ENCODE measurements at regions not wholly inside any gene's neighbourhood (a gene's known extent, or its start where the extent isn't known, plus 50 kb on each side); places are given as distances from the start of the nearest gene placed in this dataset.
A peak's percentile ranks its signal among the peaks of the same experiment; 100 is the strongest.

DNA sequence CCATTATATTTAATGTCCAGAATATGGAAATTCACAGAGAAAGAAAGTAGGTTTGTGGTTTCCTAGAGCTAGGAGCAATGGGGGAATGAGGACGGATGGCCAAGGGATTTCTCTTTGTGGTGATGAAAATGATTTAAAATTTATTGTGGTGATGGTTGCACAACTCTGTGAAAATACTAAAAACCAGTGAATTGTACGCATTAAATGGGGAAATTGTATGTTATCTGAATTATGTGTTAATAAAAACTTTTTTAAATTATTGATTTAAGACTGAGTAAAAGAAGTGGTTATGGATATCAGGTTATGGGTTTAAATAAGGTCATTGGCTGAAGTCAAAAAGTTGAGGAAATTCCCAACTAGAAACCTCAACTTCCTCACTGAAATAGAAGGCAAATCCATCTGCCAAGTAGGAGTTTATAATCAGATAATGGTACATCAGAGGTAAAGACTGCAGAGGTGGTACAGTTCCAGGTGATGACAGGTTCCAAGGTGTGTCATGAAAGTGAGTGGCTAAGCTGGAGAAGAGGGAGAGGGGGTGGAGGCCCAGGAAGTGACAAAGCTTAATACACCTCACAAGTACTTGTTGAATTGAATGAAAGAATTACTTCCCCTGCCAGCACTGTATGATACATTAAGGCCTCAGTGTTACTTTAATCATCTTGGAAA is 68.9 kb upstream of the CCDC71L start:
- Histone ChIP-seq H3K9ac (ENCODE audit: low read length) (no peak overlapping the region), H3K4me1 (ENCODE audit: insufficient read depth, low read length) (peaks cover 6% of the 10 kb centered on the region), H3K79me2 (ENCODE audit: insufficient read depth, low read length) (no peaks in the 10 kb centered on the region), H3K27ac (ENCODE audit: low read depth, low read length) (no peak overlapping the region), H4K20me1 (ENCODE audit: insufficient read depth, low read length) (no peaks in the 10 kb centered on the region), H3K4me3 (ENCODE audit: insufficient read depth, low read depth, low read length) (no peak overlapping the region), H3K36me3 (ENCODE audit: insufficient read depth, low read length) (no peaks in the 10 kb centered on the region), H3K4me2 (ENCODE audit: low read length) (no peak overlapping the region), H2AFZ (ENCODE audit: low read depth, low read length) (no peak overlapping the region), H3K27me3 (ENCODE audit: insufficient read depth, low read length) (no peaks in the 10 kb centered on the region), H3K9me3 (ENCODE audit: insufficient read depth, low read depth, low read length) (no peaks in the 10 kb centered on the region)
- H3K4me3 Mint-ChIP-seq (ENCODE audit: unreplicated experiment), result no peak overlapping the region
- no peak for TF ChIP-seq EZH2 (IDR thresholded peaks at IDR 0.05; ENCODE audit: insufficient read depth, low read length)
- H3K27me3 Mint-ChIP-seq (ENCODE audit: low read depth, unreplicated experiment), result no peaks in the 10 kb centered on the region
- H3K4me1 Mint-ChIP-seq (ENCODE audit: low read depth, unreplicated experiment), result peaks cover 9% of the 10 kb centered on the region
- no peak for FAIRE-seq
- no peak overlapping the region for H3K27ac Mint-ChIP-seq (ENCODE audit: unreplicated experiment)
- H3K9me3 Mint-ChIP-seq (ENCODE audit: unreplicated experiment), result peaks cover 5% of the 10 kb centered on the region
- DNase-seq (ENCODE audit: low read depth), result no peak
- no peaks in the 10 kb centered on the region for H3K36me3 Mint-ChIP-seq (ENCODE audit: low read depth, unreplicated experiment)

DNA sequence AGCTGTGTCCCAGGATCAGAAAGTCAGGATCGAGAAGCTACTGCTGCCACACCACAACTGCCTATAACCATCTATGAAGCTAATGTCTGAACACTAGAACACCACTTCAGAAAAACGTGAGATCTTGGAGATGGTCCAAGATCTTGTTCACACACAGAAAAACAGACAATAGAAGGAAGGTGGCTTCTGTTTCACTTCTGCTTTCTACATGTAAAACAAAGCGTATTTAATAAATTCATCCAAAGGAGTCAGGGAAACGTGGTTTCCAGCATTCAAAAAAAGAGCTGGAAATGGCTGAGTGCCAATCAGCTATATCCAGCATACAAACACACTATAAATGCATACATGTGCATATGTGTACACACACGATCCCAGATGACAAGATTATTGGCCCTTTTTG is 70.2 kb upstream of the CCDC71L start:
- FAIRE-seq (no peak), DNase-seq (ENCODE audit: low read depth) (no peak)
- H3K4me1 ChIP-seq (ENCODE audit: insufficient read depth, low read length), result peaks cover 6% of the 10 kb centered on the region
- no peaks in the 10 kb centered on the region for H3K79me2 ChIP-seq (ENCODE audit: insufficient read depth, low read length)
- no peak overlapping the region for H3K27ac Mint-ChIP-seq (ENCODE audit: unreplicated experiment)
- H3K9ac ChIP-seq (ENCODE audit: low read length), result no peak overlapping the region
- H3K4me1 Mint-ChIP-seq (ENCODE audit: low read depth, unreplicated experiment), result peaks cover 9% of the 10 kb centered on the region
- no peaks in the 10 kb centered on the region for H4K20me1 ChIP-seq (ENCODE audit: insufficient read depth, low read length)
- no peaks in the 10 kb centered on the region for H3K36me3 Mint-ChIP-seq (ENCODE audit: low read depth, unreplicated experiment)
- H3K27me3 Mint-ChIP-seq (ENCODE audit: low read depth, unreplicated experiment), result no peaks in the 10 kb centered on the region
- H3K4me3 Mint-ChIP-seq (ENCODE audit: unreplicated experiment), result no peak overlapping the region
- H3K27ac ChIP-seq (ENCODE audit: low read depth, low read length), result no peak overlapping the region
- H3K9me3 Mint-ChIP-seq (ENCODE audit: unreplicated experiment), result peaks cover 7% of the 10 kb centered on the region
- no peaks in the 10 kb centered on the region for H3K36me3 ChIP-seq (ENCODE audit: insufficient read depth, low read length)
- no peaks in the 10 kb centered on the region for H3K27me3 ChIP-seq (ENCODE audit: insufficient read depth, low read length)
- H2AFZ ChIP-seq (ENCODE audit: low read depth, low read length), result peak overlapping the region; percentile 28
- no peak overlapping the region for H3K4me2 ChIP-seq (ENCODE audit: low read length)
- TF ChIP-seq EZH2 (IDR thresholded peaks at IDR 0.05; ENCODE audit: insufficient read depth, low read length), result no peak
- TF ChIP-seq, protein P1, sequence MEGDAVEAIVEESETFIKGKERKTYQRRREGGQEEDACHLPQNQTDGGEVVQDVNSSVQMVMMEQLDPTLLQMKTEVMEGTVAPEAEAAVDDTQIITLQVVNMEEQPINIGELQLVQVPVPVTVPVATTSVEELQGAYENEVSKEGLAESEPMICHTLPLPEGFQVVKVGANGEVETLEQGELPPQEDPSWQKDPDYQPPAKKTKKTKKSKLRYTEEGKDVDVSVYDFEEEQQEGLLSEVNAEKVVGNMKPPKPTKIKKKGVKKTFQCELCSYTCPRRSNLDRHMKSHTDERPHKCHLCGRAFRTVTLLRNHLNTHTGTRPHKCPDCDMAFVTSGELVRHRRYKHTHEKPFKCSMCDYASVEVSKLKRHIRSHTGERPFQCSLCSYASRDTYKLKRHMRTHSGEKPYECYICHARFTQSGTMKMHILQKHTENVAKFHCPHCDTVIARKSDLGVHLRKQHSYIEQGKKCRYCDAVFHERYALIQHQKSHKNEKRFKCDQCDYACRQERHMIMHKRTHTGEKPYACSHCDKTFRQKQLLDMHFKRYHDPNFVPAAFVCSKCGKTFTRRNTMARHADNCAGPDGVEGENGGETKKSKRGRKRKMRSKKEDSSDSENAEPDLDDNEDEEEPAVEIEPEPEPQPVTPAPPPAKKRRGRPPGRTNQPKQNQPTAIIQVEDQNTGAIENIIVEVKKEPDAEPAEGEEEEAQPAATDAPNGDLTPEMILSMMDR (IDR thresholded peaks at IDR 0.05; ENCODE audit: insufficient read depth, low read depth, low read length), result no peak
- no peaks in the 10 kb centered on the region for H3K9me3 ChIP-seq (ENCODE audit: insufficient read depth, low read depth, low read length)
- H3K4me3 ChIP-seq (ENCODE audit: insufficient read depth, low read depth, low read length), result no peak overlapping the region

DNA sequence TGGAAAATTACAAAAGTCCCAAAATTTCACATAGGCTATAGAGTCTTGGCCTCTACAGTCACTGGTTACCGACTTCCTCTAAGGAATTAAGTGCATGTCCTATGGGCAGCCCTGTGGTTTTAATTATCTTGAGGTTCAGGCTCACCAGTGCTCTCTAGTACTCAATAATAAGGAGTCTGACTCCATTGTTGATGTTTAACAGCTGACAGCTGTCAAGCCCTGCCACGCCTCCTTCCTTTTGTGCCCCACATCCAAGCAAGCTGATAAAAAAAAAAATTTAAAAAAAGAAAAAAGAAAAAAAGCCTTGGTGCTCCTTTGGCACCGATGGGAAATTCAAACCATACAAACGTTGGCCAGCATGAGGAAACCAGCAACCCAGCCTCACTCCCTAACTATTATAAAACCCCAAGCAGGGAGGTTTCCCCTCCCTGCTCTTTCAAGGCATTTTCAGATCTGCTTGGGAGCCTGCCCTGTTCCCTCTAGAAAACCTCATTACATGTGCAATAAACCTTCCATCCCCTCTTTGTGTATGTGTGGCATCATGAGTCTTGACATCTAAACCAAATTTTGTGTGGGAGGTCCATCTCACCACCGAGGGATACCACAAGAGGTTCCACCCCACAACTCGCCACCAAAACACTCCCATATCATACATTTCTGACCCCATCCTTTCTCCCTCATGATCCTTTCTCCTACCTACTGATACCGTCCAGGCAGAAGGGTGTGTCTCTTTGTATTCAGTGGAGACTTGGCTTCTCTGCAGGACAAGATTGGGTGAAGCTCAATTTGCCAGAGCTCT is 70.9 kb upstream of the CCDC71L start:
- Mint-ChIP-seq H3K4me1 (ENCODE audit: low read depth, unreplicated experiment) (peaks cover 12% of the 10 kb centered on the region), H3K9me3 (ENCODE audit: unreplicated experiment) (peaks cover 7% of the 10 kb centered on the region), H3K36me3 (ENCODE audit: low read depth, unreplicated experiment) (no peaks in the 10 kb centered on the region), H3K4me3 (ENCODE audit: unreplicated experiment) (no peak overlapping the region), H3K27ac (ENCODE audit: unreplicated experiment) (no peak overlapping the region), H3K27me3 (ENCODE audit: low read depth, unreplicated experiment) (no peaks in the 10 kb centered on the region)
- Histone ChIP-seq H3K4me2 (ENCODE audit: low read length) (no peak overlapping the region), H3K36me3 (ENCODE audit: insufficient read depth, low read length) (no peaks in the 10 kb centered on the region), H3K9ac (ENCODE audit: low read length) (no peak overlapping the region), H3K79me2 (ENCODE audit: insufficient read depth, low read length) (no peaks in the 10 kb centered on the region), H3K4me1 (ENCODE audit: insufficient read depth, low read length) (peaks cover 9% of the 10 kb centered on the region), H3K27me3 (ENCODE audit: insufficient read depth, low read length) (no peaks in the 10 kb centered on the region), H2AFZ (ENCODE audit: low read depth, low read length) (no peak overlapping the region), H3K27ac (ENCODE audit: low read depth, low read length) (no peak overlapping the region), H3K4me3 (ENCODE audit: insufficient read depth, low read depth, low read length) (no peak overlapping the region), H3K9me3 (ENCODE audit: insufficient read depth, low read depth, low read length) (no peaks in the 10 kb centered on the region), H4K20me1 (ENCODE audit: insufficient read depth, low read length) (no peaks in the 10 kb centered on the region)
- TF ChIP-seq, protein P1 (IDR thresholded peaks at IDR 0.05; ENCODE audit: insufficient read depth, low read depth, low read length), result no peak
- TF ChIP-seq EZH2 (IDR thresholded peaks at IDR 0.05; ENCODE audit: insufficient read depth, low read length), result no peak
- FAIRE-seq (no peak), DNase-seq (ENCODE audit: low read depth) (peak; percentile 23)
